HG03460 (cell line): ENCODE measurements at regions not wholly inside any gene's neighbourhood (a gene's known extent, or its start where the extent isn't known, plus 50 kb on each side); places are given as distances from the start of the nearest gene placed in this dataset.
"Not testable (repeated sequence)": the region's sequence is repeated elsewhere in the genome, so short reads cannot be mapped to it uniquely, and the experiment has no call there.

Experiments used
- ATAC-seq: cut with Tn5 transposase; IDR thresholded peaks from one replicate; pipeline ENCODE4 v1.9.1; 2021; ENCODE audit not compliant: unreplicated experiment

GRCh38 chr14:51575349-51576116 lies 76.2 kb upstream of the FRMD6 start:
- no peak for ATAC-seq

- no peak for ATAC-seq
Measured at GRCh38 chr14:51576117-51576430, 75.6 kb upstream of the FRMD6 start.

GRCh38 chr14:51576879-51577278 lies 74.8 kb upstream of the FRMD6 start:
- ATAC-seq = no peak

GRCh38 chr14:51578853-51579252 lies 72.9 kb upstream of the FRMD6 start:
- ATAC-seq = no peak

DNA sequence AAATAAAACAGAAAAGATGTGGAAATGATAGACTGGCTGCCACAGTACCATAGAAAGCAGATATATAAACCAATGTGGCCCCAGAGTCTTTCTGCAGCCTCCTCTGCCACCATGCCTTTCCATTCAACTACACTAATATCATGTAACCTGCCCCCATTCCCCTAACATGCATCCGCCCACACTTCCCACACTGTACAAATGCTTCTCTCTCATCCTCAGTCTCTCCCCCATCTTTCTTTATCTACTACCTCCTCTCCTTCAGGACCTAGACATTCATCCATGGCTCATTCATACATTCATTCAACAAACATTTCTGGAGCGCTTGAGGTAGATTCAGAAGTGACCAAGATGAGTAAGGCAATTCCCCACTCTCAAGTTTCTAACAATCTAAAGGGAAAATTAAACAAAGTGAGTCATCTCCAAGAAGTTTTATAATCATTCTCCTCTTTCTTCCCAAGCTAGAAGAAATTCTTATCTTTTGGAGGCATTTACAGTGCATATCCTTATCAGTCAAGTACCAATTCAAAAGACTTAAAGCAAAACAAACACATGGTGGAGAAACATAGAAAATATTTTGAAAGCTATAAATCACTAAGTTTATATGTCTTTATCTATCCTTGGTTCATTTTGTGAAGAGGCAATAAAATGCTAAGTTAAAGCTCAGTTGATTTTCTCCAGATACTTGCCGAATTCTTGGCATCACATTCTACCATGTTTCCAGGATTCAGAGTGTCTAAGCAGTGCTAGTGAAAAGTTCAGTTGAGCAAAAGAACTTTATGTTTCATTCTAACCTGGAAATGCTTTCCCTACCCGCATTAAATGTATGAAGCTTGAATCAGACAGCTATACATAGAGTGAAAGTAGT lies 70.5 kb upstream of the FRMD6 start:
- ATAC-seq = no peak

DNA sequence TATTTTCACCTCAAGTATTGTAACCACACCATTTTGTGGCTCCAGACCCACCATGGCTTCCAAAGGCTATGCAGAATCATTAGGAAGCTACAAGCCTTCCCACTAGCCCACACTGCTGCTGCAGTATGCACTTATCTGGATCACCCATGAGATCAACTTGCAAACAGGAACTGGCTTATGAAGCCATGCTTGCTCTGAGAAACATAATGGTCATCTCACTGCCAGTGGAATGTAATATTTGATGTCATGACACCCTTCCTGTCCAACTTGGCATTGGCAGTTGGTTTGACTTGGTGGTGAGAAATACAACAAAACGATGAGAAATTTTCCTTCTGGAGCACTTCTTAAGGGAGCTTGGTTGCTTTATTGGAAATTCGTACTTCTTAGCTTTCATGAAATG lies 69.3 kb upstream of the FRMD6 start:
- no peak for ATAC-seq

DNA sequence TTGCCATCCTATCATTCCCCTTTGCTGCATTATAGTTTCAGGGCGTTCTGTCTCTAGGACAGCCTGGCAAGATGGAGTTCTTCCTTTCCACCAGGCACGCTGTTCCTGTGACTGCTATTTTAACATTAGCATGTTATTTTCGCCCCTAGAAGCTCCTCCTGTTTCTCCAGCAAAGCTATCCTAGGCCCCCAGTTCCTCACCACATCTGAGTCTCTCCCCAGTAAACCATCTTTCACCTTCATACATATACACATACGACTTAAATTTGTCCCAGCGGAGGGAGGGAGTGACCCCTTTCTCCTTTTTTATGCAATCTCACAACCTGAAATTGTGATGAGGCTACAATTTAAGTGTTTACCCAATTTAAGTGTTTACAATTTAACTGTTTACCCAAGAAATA lies 66.7 kb upstream of the FRMD6 start:
- ATAC-seq = no peak

- ATAC-seq = no peak
Measured at GRCh38 chr14:51592836-51593235, 58.9 kb upstream of the FRMD6 start.

DNA sequence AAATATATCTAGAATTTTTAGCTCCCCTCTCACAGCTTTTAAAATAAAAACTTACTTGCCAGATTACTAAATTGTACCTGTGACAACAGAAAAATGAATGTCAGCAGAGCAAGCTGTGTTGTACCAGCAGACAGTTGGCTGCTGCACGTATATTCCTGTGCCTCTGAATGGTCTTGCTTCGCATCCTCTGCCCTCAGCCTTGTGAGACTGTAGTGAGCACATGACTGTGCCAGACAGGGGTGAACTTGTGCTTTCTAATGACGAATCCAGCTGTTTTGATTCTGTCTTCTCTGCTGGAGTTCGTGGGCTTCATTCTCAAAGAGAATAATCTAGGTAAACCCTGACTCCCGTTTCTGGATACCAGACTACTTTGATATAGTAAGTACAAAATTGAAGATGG lies 58.3 kb upstream of the FRMD6 start:
- no peak for ATAC-seq

GRCh38 chr14:51595881-51596455 lies 55.7 kb upstream of the FRMD6 start:
- ATAC-seq = no peak

- no peak for ATAC-seq
Measured at GRCh38 chr14:51596488-51597117, 55.1 kb upstream of the FRMD6 start.

DNA sequence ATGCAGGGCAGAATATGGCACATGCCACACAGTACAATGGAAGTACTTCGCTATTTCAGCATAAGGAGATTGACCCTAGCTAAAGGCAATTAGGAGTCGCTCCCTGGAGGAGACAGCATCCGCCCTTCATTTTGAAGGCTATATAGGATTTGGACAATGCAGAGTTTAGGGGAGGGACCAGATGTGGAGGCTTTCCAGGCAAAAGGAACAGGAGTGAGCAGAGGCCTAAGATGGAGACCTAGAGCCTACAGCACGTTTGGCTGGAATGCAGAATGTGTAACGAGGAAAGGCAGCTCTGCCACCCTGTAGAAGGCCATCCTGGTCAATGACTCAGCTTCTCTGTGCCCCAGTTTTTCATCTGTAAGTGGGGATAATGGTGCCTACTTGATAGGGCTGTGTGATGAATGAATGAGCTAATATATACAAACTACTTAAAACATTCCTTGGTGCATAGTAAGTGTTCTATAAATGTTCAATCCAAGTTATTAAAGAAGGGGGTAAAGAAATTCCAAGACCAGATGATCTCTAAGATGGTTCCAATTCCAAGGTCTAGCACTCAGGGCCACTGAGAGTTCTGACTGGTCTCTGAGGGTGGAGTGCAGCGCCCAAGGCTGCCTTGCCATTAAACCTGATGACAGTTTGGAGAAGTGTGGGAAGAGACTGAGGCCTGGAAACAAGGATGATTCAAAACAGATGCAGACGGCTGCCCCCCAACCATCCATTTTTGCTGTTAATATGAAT lies 54.3 kb upstream of the FRMD6 start:
- no peak for ATAC-seq

GRCh38 chr14:51598924-51599600 lies 52.6 kb upstream of the FRMD6 start:
- not testable (repeated sequence) for ATAC-seq

DNA sequence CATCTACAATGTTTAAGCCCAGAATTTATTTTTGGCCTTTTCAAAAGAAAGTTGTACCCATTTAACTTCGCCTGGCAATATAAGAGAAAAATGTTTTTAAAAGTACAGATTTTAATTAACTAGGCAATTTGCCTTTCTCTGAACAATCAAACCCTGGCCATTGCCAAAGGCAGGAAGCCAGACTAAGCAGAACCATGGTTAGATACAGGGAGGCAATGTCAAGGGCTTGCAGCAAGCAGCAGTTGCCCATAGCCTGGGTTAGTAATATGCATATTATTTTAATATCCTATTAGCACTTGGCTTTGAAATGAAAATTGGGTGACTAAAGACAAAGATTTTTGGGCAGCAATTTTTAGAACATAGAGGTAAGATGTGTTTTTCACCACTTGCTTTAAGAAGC lies 51.1 kb upstream of the FRMD6 start:
- no peak for ATAC-seq
